WTC11 (cell line): ENCODE measurements at regions not wholly inside any gene's neighbourhood (a gene's known extent, or its start where the extent isn't known, plus 50 kb on each side); places are given as distances from the start of the nearest gene placed in this dataset.
"Not testable (repeated sequence)": the region's sequence is repeated elsewhere in the genome, so short reads cannot be mapped to it uniquely, and the experiment has no call there.

Experiments
- ATAC-seq: fragments of 200-7000 bp; cut with Tn5 transposase; 2 replicates; pipeline ENCODE4 v1.10.0; 2021; ENCODE audit warnings: mild to moderate bottlenecking, moderate library complexity
- CTCF ChIA-PET: fragments of 300-600 bp; sonication (Branson Sonifier 250); formaldehyde crosslinking; loops from one replicate; lab custom pipeline; 2021; ENCODE audit warnings: antibody characterized with exemption; lab: Charles Lee
- POLR2A ChIA-PET: fragments of 350-600 bp; sonication (Branson Sonifier 250); formaldehyde crosslinking; loops from one replicate; lab custom pipeline; 2021; ENCODE audit warnings: antibody characterized with exemption; lab: Charles Lee
- DNase-seq: peaks from one replicate; pipeline ENCODE4 v3.0.0; 2021; ENCODE audit warnings: low spot score
- H3K27ac Mint-ChIP-seq: 2 replicates; pipeline ENCODE4 v1.8.0; 2021; ENCODE audit warnings: mixed read lengths
- H3K27me3 Mint-ChIP-seq: 2 replicates; pipeline ENCODE4 v1.8.0; 2021; ENCODE audit warnings: low read depth, mild to moderate bottlenecking, moderate library complexity, mixed read lengths
- H3K36me3 Mint-ChIP-seq: 2 replicates; pipeline ENCODE4 v1.8.0; 2021; ENCODE audit warnings: mixed read lengths
- H3K4me1 Mint-ChIP-seq: 2 replicates; pipeline ENCODE4 v1.8.0; 2022; ENCODE audit warnings: mixed read lengths
- H3K4me3 Mint-ChIP-seq: 2 replicates; pipeline ENCODE4 v1.8.0; 2021; ENCODE audit warnings: mild to moderate bottlenecking, moderate library complexity, mixed read lengths
- H3K9me3 Mint-ChIP-seq: 2 replicates; pipeline ENCODE4 v1.8.0; 2021; ENCODE audit warnings: mixed read lengths
- ATF1 ChIP-seq: sonication (generic); formaldehyde crosslinking; IDR thresholded peaks from 2 replicates; pipeline ENCODE4 v1.8.1; 2023; ENCODE audit warnings: mild to moderate bottlenecking, moderate library complexity, missing genetic modification reagents
- ATF6 ChIP-seq: sonication (generic); formaldehyde crosslinking; IDR thresholded peaks from 2 replicates; pipeline ENCODE4 v1.8.1; 2023; ENCODE audit warnings: mild to moderate bottlenecking, missing genetic modification reagents
- CREM ChIP-seq: sonication (generic); formaldehyde crosslinking; IDR thresholded peaks from 2 replicates; pipeline ENCODE4 v1.8.1; 2022; ENCODE audit warnings: mild to moderate bottlenecking, missing genetic modification reagents, moderate library complexity
- FOXJ3 ChIP-seq: sonication (generic); formaldehyde crosslinking; IDR thresholded peaks from 2 replicates; pipeline ENCODE4 v1.9.0; 2021; ENCODE audit warnings: missing genetic modification reagents, mild to moderate bottlenecking, borderline replicate concordance
- FOXK1 ChIP-seq: sonication (generic); formaldehyde crosslinking; IDR thresholded peaks from 2 replicates; pipeline ENCODE4 v1.8.0; 2022; ENCODE audit warnings: mild to moderate bottlenecking, moderate library complexity, missing genetic modification reagents
- GABPB1 ChIP-seq: sonication (generic); formaldehyde crosslinking; IDR thresholded peaks from 2 replicates; pipeline ENCODE4 v1.8.1; 2023; ENCODE audit warnings: mild to moderate bottlenecking, missing genetic modification reagents
- PRDM15 ChIP-seq: sonication (generic); formaldehyde crosslinking; IDR thresholded peaks from 2 replicates; pipeline ENCODE4 v1.8.0; 2022; ENCODE audit warnings: missing genetic modification reagents
- SMAD3 ChIP-seq: sonication (generic); formaldehyde crosslinking; IDR thresholded peaks from 2 replicates; pipeline ENCODE4 v1.8.0; 2022; ENCODE audit warnings: missing genetic modification reagents, mild to moderate bottlenecking, borderline replicate concordance
- TCF7 ChIP-seq: sonication (generic); formaldehyde crosslinking; IDR thresholded peaks from 2 replicates; pipeline ENCODE4 v1.8.0; 2022; ENCODE audit warnings: mild to moderate bottlenecking, low read depth, missing genetic modification reagents, moderate library complexity
- ZBTB43 ChIP-seq: sonication (generic); formaldehyde crosslinking; IDR thresholded peaks from 2 replicates; pipeline ENCODE4 v1.8.1; 2023; ENCODE audit warnings: mild to moderate bottlenecking, missing genetic modification reagents
- ZNF232 ChIP-seq: sonication (generic); formaldehyde crosslinking; IDR thresholded peaks from 2 replicates; pipeline ENCODE4 v1.8.0; 2022; ENCODE audit warnings: mild to moderate bottlenecking, missing genetic modification reagents
- ZNF671 ChIP-seq: fragments of 250-450 bp; sonication (Bioruptor Pico); IDR thresholded peaks from 2 replicates; pipeline ENCODE4 v1.8.0; 2021; ENCODE audit warnings: mild to moderate bottlenecking

- TF ChIP-seq PRDM15, result no peak
- no peak for TF ChIP-seq ZBTB43
Measured at GRCh38 chr22:23458663-23459541, 121.2 kb downstream of the IGLL1 start (continued).

GRCh38 chr22:23457380-23457985 lies 122.6 kb downstream of the IGLL1 start:
- ChIA-PET CTCF (no interaction called here), POLR2A (no interaction called here)
- Mint-ChIP-seq H3K27me3 (peaks cover 3% of the 10 kb centered on the region; the same call in 1 of the 2 replicates), H3K36me3 (no peaks in the 10 kb centered on the region), H3K9me3 (no peaks in the 10 kb centered on the region), H3K27ac (no peak overlapping the region), H3K4me1 (no peaks in the 10 kb centered on the region), H3K4me3 (no peak overlapping the region)
- no peak for ATAC-seq
- DNase-seq, result no peak
- TF ChIP-seq ZNF671 (CRISPR knock-in tag) (no peak), ATF1 (CRISPR knock-in tag) (no peak), TCF7 (CRISPR knock-in tag) (no peak), CREM (no peak), ZNF232 (CRISPR knock-in tag) (no peak), GABPB1 (CRISPR knock-in tag) (no peak), FOXJ3 (CRISPR knock-in tag) (no peak), SMAD3 (CRISPR knock-in tag) (no peak)

GRCh38 chr22:23456666-23457379 lies 123.3 kb downstream of the IGLL1 start:
- CTCF ChIA-PET, DNase-seq: not testable (repeated sequence)

GRCh38 chr22:23454345-23454744 lies 125.7 kb downstream of the IGLL1 start:
- ATAC-seq, H3K4me1 Mint-ChIP-seq, H3K27ac Mint-ChIP-seq, H3K27me3 Mint-ChIP-seq, H3K4me3 Mint-ChIP-seq, DNase-seq, H3K36me3 Mint-ChIP-seq, H3K9me3 Mint-ChIP-seq, POLR2A ChIA-PET: not testable (repeated sequence)
- CTCF ChIA-PET, result interaction anchor here (0.7 kb wide), 1 partner anchor 43 kb away, joined by 3 read pairs; no protein-coding TSS in a partner anchor

More at GRCh38 chr22:23456666-23457379, 123.3 kb downstream of the IGLL1 start:
- ATAC-seq, H3K4me1 Mint-ChIP-seq, POLR2A ChIA-PET, H3K4me3 Mint-ChIP-seq, H3K27ac Mint-ChIP-seq, H3K36me3 Mint-ChIP-seq, H3K9me3 Mint-ChIP-seq, H3K27me3 Mint-ChIP-seq: not testable (repeated sequence)

GRCh38 chr22:23453277-23453676 lies 126.8 kb downstream of the IGLL1 start:
- CTCF ChIA-PET, result no interaction called here
- Mint-ChIP-seq H3K4me1 (no peaks in the 10 kb centered on the region), H3K36me3 (no peaks in the 10 kb centered on the region), H3K27me3 (peaks cover 3% of the 10 kb centered on the region; the same call in 1 of the 2 replicates), H3K9me3 (no peaks in the 10 kb centered on the region), H3K4me3 (no peak overlapping the region), H3K27ac (no peak overlapping the region)
- no peak for TF ChIP-seq FOXK1 (CRISPR knock-in tag)
- TF ChIP-seq ATF6 (CRISPR knock-in tag), result no peak
- no peak for TF ChIP-seq SMAD3 (CRISPR knock-in tag)
- ATAC-seq, result no peak
- no peak for DNase-seq
- POLR2A ChIA-PET, result no interaction called here
